HG03103 (cell line): ENCODE measurements at regions not wholly inside any gene's neighbourhood (a gene's known extent, or its start where the extent isn't known, plus 50 kb on each side); places are given as distances from the start of the nearest gene placed in this dataset.
A peak's percentile ranks its signal among the peaks of the same experiment; 100 is the strongest.

Experiments used
- ATAC-seq: cut with Tn5 transposase; IDR thresholded peaks from one replicate; pipeline ENCODE4 v1.9.1; 2021; ENCODE audit warnings: low read depth; ENCODE audit not compliant: unreplicated experiment

DNA sequence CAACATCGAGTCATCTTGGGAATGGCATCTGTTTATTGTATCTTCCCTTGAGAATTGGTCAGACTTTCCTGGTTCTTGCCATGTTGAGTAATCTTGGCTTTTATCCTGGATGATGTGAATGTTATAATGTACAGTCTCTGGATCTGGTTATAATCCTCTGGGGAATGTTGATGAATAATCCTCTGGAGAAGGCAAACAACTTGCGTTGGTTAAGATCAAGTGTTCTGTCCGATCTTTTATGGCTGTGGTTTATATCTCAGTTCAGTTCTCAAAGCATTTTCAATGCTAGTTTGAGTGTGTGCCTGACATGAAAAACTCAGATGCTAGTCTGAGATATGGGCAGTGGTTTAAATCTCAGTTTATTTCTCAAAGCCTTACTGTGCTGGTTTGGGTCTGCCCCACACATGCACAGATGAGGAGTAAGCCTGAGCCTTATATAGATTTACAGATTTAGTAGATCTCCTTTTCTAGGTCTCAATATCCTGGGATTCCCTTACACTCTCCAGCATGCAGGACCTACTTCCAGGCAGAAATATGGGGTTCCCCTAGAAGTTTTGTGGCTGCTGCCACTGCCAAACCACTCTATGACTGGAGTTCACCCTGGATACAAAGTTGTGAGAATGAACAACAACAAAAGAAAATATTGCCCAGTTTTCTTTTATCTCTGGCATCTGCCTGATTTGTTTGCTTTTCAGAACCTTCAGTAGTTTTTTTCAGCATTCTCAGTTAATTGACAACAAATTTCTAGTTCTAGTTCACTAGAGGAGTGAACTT, 191.8 kb upstream of the MAN1A1 start:
- no peak for ATAC-seq

DNA sequence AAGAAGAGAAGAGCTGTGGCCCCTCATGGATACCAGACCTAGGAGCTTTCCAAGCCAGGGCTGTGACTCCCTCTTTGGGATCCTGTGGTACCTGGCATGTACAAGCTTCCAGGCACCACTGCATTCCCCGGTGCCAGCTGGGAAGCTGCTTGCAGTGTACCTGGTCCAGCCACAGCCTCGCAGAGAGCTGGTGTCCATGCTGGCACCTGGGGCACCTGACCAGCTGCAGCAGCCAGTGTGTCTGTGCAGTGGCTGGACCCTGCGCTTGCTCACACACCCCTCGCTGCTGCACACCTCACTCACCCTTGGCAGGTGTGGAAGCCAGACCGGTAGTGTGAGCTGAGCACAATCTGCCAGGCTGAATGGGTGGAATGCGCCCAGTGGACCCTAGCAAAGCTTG, 190.9 kb upstream of the MAN1A1 start:
- no peak for ATAC-seq

DNA sequence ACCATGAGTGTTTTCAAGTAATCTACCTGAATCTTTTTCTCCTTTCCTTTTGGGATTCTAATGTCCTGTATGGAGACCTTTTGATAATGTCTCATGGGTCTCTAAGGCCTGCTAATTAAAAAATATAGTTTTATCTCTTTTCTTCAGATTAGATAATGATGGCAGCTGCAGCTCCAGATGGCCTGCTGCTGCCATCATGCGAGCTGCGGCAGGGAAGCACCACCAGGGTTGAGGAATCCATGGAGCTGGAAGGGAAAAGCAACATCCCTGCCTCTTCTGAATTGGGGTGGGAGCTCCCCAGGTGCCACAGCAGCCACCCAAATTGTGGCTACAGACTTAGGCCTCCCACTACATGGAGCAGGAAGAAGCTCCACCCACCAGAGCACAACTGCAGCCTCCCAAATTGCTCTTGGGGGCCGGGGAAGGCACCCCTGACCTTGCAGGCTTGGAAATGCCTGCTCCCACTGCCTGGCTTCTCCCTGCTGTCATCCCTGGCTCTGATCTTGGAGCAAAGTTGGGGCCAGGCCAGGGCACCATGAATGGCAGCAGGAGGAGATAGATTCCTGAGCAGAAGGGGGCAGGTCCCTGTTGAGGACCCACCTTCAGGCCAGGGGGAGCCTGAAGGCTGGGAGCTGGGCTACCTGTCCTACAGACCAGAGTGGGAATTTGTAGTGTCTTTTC, 189.6 kb upstream of the MAN1A1 start:
- no peak for ATAC-seq

DNA sequence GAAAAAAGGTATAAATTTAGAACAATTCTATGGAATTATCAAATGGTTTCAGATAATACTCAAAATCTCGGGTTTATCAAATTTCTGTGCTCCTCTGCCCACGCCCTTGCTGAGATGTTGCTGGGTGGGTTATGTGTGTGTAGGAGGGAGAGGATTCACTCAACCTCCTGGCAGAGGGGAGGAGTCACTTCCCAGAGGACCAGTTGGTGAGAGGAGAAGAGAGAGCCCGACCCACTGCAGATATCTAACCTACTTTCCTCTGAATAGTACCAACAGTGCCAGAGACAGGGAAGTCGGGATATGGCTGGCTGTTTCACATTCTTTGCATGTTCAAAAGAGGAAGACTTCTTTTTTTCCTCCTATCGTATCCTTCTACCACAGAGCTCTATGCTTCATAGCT, 187.1 kb upstream of the MAN1A1 start:
- no peak for ATAC-seq

DNA sequence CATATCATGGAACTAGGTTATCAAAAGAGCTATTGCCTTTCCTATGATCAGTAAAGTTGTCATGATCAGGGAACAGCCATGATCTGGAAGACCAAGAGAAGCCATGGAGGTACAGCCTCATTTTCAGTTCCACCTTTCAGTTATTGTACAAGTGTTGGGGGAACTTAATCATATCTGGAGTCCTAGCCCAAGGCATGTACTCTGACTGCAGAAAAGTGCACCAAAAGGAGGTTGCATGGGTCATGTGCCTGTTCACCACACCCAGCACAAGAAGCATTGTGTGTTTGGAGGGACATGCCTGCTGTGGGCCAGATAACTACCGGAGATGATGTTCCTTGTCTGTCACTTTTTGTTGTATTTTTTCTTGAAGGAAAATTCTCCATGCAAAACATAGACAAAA, 185.8 kb upstream of the MAN1A1 start:
- ATAC-seq, result peak; percentile 69

DNA sequence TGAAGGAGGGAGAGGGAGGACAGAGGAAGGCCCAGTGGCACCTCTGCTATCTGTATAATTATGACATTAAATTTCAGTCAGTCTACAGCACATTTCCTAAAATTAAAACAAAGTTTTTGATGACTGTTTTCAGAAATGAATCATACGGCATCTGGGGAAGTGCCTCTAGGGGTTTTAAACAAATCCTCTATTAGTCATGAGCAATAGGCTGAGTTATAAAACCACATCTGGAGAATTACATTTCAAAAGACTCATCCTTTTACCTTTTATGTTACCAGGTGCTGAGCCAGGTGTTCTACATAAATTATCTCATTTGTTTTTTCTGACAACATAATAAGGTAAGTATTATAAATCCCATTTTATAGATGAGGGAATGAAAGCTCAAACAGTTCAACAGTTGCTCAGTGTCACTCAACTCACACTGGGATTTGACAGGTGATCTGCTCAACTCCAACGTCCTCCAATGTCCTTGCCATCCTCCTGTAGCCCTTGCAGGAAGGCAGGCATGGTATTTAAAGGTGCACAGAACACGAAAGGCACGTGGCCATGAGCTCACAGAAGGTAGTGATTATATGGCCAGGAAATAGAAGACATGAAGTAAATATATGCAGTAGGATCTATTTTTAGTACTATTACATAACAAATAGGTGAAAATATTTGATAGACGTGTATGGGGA, 184.2 kb upstream of the MAN1A1 start:
- peak; percentile 52 for ATAC-seq

DNA sequence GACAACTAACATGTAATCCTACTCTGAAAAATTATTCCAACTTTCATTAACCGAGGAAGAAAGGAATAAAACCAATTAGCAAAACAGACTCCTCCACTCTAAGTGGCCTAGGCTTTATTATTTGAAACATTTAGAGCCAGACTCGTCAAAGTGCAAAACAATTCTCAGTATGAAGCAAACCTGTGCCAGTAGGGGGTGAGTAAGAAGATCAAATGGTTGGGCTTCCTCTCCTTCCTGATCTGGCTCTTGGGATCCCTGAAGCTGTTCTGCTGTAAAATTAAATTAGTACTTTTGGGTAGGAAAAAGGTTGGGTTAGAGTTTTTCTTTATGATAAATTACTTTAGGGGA, 177.6 kb upstream of the MAN1A1 start:
- ATAC-seq, result no peak

DNA sequence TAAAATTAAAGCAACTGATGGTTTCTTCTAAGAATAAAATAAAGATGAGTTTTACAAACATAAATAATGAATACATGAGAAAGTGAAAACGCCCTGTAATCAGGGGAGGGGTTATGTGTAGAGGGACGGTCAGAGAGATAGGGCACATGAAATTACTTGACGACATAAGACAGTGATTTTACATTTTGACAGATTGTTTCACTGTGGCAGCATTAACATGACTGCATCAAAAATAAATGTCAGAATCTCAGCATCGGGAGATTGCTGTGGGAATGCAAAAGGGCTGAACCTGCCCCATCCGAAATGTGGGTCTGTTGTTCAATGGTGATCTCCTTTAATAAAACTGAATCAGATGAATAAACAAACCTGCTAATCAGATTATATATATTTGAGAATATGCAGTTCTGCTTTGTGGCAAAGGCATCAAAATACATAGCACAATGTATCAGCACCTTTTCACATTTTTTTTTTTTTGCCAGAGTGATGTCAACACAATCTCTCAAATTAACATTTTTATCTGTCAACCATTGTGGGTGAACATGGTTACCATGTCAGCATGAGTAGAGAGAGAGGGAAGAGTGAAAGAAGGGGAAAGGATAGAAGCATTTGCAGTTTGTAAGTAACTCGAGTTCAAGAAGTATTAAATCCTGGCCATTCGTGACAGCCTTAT, 177.1 kb upstream of the MAN1A1 start:
- ATAC-seq, result no peak

DNA sequence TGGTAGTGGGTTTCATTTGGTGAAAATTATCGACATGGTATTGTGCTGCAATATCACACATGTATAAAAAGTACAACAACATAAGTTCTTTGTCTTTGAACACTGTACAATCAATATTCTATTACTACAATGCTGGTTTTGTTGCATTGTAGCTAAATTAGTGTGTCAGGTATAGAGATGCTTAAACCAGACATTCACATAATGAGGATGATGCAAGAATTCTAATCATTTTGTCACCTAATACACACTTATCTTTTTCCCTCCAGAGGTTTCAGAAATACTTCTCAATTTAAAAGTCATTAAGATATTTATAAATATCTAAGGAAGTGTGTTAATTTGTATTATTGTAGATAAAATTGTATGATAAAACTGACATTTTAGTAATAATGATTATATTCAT, 174.8 kb upstream of the MAN1A1 start:
- ATAC-seq, result no peak

DNA sequence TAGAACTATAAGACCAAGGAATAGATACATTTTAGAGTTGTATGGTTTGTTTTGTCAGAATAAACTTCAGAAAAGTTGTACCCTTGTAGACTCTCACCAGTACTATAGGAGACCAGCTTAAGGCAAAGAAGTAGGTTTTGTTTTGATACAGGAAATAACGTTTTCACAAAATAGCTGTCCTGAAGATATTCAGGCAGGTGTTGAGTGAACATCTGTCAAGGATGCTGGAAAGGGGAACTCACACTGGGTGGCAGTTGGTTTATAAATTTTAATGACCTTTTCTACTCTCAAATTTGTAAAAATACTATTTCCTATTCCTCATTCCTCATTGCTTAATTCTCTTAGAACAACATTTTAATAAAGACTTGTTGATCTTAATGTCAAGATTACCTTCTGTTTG, 174.0 kb upstream of the MAN1A1 start:
- ATAC-seq, result no peak

DNA sequence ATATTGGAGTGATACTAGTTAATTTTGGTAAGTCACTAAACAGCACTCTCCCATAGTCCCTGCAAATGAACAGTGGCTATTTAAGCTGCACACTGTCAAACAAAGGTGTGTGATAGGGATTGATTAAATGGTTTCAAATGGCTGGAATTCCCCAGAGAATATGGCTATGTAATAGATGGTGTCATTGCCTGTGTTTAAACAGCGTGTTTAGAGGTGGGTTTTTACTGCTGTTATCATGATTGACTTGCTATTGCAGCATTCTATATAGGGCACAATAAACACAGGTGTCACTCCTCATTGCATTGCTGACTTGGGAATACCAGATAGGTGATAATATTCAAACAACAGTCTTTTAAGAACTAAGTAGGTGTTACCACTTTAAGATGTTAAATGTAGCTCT, 171.7 kb upstream of the MAN1A1 start:
- no peak for ATAC-seq

DNA sequence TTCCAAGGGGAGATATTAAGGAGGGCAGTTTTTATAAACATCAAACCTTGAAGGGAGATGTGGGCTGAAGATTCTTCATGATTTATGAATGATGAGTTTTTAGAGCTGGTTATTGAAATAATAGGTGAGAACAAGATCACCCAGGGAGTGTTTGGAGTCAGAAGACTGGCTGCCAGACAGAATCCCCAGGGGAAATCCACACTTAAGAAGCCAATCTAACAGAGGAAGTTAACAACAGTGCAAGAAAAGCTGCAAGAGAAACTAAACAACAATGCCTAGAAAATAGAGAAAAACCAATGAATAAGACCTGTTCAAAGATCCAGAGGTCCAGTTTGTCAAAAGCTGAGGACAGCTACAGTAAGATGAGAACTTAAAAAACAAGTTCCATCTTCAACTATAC, 167.9 kb upstream of the MAN1A1 start:
- no peak for ATAC-seq

DNA sequence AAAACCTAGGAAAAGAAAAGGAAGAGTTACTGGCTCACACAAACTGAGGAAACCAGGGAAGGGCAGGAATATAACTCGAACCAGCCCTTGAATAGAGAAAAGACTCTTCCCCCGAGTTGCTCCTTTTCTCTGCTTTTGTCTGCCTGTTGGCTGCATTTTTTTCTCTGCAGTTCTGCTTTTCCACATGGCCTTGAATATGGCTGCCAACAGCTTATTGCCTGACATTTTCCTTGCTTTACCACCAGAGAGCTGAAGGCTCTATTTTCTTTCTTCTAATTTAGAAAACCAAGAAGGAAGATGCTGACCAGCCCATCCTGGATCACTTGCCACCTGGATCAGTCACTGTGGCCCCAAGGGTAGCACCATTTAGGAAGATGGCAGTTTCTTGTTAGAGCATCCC, 164.8 kb upstream of the MAN1A1 start:
- no peak for ATAC-seq

DNA sequence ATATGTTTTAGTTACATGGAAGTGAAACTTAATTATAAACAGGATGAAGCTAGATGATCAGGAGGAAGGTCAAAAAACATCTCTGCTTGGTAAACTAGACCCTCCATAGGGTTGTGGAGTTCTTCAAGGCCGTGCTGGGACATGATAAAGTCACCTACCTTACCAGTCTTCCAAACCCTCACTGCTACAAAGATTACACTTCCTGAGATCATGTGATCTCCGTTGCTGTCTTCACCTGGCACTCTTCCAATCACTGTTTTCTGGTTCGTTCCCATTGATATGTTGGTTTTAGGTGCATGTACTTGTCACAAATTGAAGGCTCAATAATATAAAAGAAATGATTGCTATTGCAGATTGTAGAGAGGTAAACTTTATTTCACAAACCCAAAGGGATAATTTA, 161.5 kb upstream of the MAN1A1 start:
- ATAC-seq, result no peak

DNA sequence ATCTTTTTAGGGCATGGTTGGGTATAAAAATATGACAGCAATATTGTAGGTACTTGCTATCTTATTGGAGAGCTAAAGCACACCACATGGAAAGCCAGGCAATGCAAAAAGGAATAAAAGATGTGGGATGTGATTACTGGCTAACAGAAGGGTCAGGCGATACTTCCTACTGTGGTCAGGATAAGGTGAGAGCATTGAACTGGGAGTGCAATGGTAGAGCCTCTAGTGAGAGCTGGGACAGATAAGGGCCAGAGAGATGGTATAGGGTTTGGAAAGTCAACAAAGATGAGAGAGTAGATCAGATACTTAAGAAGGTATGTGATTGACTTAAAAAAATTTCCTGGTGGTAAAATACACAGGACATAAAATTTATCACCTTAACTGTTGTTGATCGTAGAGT, 160.7 kb upstream of the MAN1A1 start:
- ATAC-seq, result no peak

DNA sequence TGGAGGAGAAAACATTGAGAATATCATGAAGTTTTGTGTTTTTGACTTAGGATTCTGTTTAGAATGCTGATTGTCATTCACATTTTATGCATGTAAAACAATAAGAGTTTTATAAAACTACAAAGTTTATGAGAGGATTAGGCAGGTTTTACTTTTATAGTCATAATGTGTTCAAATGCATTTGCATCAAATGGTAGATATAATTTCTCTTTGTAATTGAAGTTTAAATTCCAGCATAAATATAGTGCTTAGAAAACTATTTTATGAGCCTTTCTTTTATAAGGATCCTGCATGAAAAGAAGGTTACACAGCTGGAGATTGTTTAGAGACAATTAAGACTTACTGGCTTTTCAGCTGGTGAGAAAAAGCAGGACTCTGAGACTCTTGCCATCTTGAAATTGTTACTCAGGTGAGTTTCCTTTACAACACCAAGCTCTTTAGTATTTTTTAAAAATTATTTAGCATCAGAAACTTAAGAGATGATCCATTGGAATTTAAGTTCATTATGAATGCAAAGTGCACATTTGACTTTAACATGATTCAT, 157.1 kb upstream of the MAN1A1 start:
- no peak for ATAC-seq

DNA sequence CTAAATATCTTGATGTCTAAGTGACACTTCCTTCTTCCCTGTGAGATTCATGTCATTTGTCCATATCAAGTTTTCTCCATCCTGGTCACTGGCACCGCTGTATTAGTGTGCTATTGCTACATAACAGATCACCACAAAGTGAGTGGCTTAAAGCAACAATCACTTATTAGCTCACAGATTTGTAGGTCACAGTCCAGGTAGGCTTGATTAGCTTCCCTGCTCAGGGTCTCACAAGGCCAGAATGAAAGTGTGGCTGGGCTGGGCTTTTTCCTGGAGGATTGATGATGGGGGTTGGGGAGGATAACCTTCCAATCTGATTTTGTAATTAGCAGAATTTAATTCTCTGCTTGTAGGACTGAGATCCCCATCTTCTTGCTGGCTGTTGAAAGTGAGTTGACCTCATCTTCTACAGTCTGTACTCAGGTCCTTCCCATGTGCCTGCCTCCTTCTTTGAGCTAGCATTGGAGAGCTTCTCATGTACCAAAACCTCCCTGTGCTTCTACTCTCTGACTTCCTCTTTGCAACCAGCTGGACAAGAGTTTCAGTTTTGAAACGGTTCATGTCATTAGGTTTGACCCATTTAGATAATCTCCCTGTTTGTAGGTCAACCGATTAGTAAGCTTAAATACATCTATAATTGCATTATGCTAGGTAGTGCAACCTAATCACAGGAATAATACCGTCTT, 152.4 kb upstream of the MAN1A1 start:
- peak; percentile 91 for ATAC-seq

DNA sequence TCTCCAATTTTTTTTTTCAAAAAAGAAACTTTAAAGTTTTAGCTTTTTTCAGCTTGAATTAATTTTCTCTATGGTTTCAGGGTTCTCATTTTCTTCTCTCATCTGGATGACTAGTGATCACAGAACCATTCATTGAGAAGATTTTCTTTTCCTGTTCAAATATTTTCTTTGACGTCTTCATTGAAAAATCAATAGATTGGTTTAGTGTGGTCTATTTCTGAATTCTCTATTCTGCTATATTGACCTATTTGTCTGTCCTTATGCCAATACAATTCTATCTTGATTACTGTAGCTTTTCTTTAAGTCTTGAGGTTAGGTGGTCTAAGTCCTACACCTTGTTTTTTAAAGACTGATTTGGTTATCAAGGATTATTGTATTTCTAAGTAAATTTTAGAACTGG, 150.2 kb upstream of the MAN1A1 start:
- no peak for ATAC-seq

DNA sequence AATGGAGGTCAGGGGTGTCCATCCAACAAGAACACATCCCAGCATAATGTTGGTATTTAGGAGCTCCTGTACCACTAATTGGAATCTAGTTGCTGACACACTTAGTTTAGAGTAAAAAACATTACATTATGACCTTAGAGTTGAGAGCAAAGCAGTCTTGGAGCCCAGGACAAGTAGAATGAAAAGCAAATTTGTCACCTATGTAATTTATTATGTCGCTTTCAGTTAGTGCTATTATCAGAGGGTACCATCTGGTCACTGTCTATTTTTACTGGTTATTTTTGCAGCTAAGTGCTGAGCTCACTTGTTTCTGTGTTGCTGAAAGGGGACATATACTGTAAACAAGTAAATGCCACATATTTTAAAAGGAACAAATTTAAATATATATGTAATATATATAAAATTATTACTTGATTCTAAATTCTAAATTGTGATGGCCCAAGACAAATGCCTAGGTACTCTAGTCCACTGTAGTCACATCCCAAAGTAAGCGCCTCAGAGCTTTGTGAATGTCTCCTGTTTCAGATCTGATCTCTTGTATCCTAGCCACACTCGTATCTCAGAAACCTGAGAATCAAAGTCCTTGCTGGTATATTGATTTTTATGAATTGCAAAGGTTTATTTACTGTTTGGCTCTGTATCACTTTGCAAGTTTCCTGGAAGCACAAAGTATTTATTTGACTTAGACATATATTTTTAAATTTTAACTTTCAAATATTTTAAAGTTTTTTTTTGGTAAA, 148.6 kb upstream of the MAN1A1 start:
- no peak for ATAC-seq

DNA sequence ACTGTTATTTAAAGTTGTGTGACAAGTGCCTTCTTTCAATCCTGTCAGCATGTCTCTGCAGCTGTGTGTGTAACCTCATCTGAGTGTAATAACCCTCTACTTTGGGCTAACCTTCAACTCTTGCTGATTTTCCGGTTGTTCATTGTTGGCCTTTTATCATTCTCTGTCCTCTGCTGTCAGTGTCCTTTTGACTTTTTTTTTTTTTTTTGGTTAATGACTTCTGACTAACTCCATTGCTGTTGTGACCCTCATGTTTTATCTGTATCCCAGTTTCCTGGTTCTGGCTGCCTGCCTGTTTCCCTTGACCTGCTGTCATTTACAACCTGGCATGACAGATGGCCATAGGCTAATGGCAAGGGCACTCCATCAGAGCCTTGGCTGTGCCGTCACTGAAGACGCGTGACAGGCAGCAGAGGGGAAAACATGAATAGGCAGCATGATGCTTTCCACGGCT, 145.7 kb upstream of the MAN1A1 start:
- ATAC-seq, result no peak
